Medulla oblongata (tissue), 1 donor: ENCODE measurements at regions not wholly inside any gene's neighbourhood (a gene's known extent, or its start where the extent isn't known, plus 50 kb on each side); places are given as distances from the start of the nearest gene placed in this dataset.

Source experiments
- DNase-seq: peaks from one replicate; pipeline ENCODE4 v3.0.0-alpha.2; 2015; ENCODE audit errors: extremely low spot score

GRCh38 chr12:47610686-47611252 lies 95.1 kb downstream of the RPAP3 start:
- no peak for DNase-seq

DNA sequence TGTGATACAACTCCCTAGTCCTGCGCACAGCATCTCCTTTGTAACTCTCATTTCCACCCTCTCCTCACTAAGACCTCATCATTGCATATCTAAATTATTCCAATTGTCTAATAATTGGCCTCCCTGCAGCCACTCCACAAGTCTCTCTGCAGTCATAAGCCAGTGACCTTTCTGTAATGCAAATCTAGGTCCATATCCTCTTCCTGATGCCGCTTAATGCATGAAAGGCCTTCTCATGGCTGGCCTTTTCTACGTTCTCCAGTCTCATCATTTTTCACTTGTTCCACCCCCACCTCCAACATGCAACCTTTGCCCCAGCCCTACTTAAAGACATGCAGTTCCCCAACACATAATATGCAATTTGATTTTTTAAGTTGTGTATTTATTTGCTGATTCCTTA lies 96.0 kb downstream of the RPAP3 start:
- no peak for DNase-seq

- peak; percentile 20 for DNase-seq
Observed at GRCh38 chr12:47608671-47609070, 97.2 kb downstream of the RPAP3 start.

- DNase-seq: no peak
Observed at GRCh38 chr12:47604221-47604873, 101.5 kb downstream of the RPAP3 start.

DNA sequence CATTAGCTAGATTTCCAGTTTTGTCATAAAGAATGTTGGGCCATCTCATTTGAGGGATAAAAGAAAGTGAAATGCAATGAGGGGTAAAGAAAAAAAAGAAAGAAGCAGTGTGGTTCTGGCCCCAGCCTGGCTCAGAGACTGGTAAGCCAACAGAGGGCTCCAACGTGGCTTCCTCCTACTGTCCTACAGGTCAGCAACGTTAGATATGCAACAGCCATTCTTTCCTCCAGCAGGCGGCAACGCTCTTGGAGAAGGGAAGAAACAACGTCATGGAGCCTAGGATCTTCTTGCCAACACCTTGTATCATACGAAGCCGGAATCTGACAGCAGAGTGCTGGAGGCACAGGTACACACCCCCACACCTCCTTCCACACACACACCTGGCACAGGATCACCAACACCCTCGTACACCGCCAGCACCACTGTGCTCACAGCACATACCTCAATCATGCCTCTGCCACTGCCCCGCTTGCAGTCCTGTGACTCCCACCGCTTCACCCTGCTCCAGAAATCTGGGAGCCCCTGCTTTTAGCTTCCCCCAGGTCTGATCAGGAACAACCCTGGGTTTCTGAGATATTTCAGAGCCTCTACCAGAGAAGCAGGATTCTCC lies 102.8 kb downstream of the RPAP3 start:
- DNase-seq: no peak

DNA sequence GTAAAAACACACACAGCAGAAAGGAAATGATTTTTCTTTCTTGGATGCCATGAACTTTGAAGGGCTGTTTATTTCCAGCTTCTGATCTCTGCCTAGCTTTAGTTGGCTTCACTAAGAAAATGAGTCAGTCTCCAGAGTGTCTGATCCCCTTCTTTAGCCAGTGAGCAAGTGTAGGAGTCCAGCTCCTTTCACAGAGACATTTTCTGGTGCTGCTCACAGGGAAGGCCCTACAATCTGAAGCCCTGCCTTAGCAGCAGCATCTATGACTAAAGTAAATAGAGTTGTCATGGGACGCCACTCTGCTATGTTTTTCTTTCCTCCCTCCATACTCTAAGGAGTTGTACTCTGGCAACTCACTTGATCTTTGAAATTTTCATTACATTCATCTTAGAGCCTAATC lies 103.5 kb downstream of the RPAP3 start:
- no peak for DNase-seq

GRCh38 chr12:47601071-47601470 lies 104.8 kb downstream of the RPAP3 start:
- DNase-seq: no peak

- peak; percentile 58 for DNase-seq
Observed at GRCh38 chr12:47591795-47592194, 114.0 kb downstream of the RPAP3 start.

GRCh38 chr12:47591361-47591791 lies 114.5 kb downstream of the RPAP3 start:
- DNase-seq: no peak

DNA sequence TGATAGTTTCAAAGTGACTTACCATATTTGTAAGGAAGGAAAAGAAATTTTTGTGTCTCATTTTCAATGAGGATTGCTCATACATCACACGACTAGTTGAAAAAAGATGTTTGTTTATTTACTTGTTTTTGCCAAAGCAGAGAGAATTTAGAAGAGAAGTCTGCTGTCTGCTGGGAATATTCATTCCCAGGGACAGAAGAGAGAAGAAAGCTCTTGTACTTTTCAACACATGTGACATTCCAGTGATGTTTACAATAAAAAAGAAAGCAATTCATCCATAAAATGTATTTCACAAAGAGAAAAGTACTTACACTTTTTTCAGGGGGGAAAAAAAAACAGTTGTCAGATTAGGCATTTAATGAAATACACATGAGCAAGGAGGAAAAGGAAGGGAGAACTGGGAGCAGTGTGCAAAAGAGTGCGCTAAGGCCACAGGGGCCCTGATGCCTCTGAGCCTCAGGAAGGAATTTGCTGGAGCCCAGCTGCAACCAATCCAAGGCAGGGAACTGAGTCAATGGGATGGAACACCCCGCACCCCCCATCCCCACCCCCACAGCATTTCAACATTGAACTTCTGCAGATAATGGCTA lies 115.0 kb downstream of the RPAP3 start:
- peak; percentile 14 for DNase-seq

DNA sequence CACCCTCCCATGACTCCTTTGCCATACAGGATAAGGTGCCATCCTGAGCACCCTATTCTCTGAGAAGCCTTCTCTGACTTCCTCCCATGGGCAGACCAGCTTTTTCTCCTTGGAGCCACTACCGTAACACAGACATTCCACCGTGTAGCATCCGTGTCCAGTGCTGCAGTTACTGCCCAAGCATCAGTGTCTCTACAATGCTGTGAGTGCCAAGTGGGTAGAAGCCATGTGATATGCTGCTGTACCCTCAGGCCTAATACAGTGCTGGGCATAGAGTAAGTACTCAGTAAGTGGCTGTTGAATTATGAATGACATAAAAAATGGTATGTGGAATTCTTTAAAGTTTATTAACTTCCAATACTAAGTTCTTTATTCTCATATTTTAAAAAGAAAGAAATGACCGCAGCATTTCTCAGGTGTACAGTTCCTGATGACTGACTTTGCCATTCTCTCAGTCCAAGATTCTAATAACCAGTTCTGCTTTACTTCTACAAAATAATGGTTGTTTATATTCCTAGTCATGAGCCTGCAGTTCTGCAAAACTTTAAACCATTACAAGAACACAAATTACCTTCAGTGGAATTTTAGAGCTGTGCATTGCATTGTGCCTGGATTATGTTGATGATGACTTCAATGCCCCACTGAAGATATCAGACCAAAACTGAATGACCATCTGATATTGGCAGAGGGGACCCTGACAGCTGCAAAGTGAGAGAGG lies 118.7 kb downstream of the RPAP3 start:
- no peak for DNase-seq

- DNase-seq: no peak
Observed at GRCh38 chr12:47585507-47585906, 120.3 kb downstream of the RPAP3 start.

- no peak for DNase-seq
Observed at GRCh38 chr12:47578836-47579235, 127.0 kb downstream of the RPAP3 start.

- no peak for DNase-seq
Observed at GRCh38 chr12:47577206-47577989, 128.4 kb downstream of the RPAP3 start.

- DNase-seq: no peak
Observed at GRCh38 chr12:47576289-47576945, 129.4 kb downstream of the RPAP3 start.

GRCh38 chr12:47574252-47575021 lies 131.4 kb downstream of the RPAP3 start:
- no peak for DNase-seq

DNA sequence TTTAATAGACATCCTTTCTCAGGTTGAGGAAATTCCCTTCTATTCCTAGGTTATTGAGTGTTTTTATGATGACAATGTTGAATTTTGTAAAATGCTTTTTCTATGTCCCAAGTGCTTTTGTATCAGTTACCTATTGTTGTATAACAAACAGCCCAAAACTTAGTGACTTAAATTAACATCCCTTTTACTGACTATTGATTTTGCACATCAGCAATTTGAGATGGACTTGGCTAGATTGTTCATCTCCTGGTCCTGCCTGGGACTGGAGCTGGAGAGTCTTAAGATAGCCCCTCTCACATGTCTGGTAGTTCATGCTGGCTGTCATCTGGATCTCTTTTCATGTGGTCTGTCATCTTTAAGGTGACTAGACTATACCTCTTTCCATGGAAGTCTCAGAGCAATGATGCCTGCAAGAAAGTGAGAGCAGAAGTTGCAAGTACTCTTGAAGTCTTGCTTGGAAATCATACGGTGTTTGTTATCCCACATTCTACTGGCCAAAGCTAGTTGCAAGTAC lies 132.6 kb downstream of the RPAP3 start:
- no peak for DNase-seq

- DNase-seq: no peak
Observed at GRCh38 chr12:47570151-47570550, 135.7 kb downstream of the RPAP3 start.

GRCh38 chr12:47562201-47562600 lies 143.6 kb downstream of the RPAP3 start:
- no peak for DNase-seq

DNA sequence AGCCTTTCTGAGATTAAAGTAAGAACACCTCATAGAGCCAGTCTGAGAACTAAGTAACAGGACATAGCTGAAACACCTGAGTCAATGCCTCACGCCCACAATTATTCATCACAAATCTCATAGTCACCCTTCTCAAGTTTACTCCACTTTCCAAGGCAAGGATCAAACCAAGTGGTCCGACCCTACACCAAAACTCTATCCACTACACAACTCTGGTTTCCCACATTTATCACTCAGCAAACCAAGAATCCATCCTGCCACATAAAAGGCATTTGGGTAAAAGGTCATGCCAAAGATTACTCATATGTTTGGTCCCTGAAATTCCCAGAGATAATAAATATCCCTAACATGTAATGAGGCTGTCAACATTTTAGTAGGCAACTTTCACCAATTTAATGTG lies 144.1 kb downstream of the RPAP3 start:
- DNase-seq: no peak
